Hematopoietic multipotent progenitor cell treated with erythropoietin and hydrocortisone succinate and interleukin-3 and kit ligand, for 4 days (in vitro differentiated cells): ENCODE measurements at regions not wholly inside any gene's neighbourhood (a gene's known extent, or its start where the extent isn't known, plus 50 kb on each side); places are given as distances from the start of the nearest gene placed in this dataset.

ENCODE experiments used
- DNase-seq: peaks from one replicate; pipeline ENCODE4 v3.0.0-alpha.2; 2015

DNA sequence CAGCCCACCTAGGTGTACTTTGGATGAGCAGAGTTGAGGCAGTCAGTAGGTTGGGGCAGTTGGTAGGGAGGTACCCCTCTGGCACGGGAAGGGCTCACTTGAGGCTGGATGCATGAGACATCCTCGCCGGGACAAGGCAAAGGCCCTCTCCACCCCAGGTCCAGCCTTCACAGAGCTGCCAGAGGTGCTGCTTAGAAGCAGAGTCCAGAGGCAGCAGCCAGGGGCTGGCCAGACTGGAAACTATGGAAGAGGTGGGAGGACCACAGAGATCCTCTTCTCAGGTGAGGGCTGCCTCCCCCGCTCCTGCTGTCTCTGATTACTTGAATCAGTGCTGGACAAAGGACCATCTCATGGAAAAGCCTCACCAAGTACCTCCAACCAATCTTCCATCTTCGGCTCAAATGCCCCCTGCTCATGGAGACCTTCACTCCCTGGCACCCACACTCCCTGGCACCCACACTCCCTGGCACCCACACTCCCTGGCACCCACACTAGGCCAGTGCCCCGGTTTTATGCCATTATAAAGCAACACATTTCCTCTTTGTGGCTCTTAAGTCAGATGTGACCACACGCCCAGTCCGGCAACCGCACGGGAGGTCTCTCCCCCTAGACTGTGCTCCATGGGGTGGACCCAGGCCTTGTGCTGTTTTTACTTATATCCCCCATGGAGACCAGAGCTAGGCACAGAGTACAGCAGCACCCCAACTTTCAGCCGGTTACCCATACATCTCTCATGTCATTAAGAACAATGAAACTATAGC, 100.1 kb downstream of the YTHDF1 start:
- no peak for DNase-seq

DNA sequence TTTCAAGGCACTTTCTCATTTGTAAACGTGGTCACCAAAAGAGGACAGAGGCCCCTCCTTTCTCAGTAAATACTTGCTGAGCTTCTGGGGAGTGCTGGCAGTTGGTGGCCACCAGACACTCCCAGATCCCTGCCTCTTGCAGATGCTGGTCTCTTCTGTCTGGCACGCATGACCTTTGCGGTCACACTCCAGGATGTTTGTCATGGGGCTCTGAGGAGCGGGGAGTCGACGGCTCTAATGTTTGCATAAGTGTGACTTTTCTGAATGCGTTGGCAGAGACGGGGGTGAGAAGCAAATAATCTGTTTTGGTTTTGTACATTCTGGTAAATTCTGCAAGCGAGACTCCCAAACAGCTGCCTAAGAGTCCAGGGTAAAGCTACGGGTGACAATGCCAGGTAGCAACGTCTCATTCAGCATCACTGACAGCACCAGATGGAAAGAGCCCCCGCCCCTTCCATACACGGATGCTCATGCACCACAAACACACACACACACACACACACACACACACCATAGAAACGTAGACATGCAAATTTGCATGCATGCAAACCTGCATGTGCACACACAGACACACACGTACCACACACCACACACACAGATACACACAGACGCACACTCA, 101.1 kb downstream of the YTHDF1 start:
- DNase-seq: no peak

DNA sequence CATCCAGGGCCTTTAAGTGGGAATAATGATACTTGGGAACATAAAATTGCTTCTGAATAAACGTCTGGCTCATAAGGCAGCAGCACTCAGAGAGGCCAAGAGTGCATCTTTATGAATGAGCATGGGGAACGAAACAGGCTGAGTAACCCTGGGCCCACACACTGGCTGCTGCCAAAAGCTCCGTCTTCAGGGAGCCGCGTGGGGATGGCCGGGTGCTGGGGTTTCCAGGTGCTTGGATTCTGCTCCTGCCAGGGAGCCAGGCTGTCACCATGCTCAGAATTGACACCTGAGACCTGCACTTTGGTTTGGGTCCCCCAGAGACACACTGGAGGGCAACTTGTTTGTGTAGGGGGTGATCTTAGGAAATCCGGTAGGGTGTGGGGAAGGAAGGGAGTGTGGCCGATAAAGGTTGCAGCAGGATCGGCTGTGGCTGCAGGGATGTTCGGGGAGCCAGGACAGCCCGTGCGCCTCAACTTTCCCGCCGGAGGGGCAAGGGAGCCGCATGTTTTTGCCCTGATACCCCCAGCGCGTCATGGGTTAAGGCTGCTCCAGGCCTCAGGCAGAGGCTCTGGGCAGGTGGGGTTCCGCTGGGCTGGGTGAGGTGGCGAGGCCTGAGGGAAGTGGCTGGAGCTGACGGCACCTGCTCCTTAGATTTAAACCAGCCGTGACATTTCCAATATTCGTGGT, 101.8 kb downstream of the YTHDF1 start:
- DNase-seq: no peak

DNA sequence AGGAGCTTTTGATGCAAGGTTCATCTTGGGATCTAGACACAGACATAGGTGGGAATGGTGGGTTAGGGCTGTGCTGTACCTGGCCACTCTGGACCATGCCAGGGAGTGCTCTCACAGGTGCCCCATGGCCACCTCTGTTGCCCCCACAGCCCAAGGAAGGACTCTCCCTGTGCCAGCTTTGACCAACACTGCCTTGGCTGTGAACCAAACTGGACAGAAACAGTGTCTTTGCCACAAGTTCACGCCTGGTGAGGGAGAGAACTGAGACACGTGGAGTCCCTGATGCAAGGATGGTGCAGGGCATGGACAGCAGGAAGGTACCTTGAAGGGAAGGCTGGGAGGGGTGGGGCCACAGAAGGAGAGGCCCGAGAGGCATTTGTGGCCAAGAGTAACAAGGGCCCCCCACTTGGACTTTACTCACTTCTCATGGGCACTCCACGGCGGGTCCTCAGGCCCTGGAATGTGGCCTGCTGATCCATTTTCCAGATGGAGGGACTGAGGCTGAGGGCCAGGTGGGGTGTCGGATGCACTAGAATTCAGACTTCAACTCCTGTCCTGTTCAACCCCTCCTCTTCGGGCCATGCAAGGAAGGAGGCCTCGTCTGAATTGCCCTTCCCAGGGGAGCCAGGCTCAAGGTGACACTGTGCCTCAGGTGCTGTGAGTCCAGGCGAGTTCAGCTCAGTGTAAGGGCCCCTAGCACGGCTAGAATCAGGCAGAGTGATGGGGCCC, 103.3 kb downstream of the YTHDF1 start:
- no peak for DNase-seq

DNA sequence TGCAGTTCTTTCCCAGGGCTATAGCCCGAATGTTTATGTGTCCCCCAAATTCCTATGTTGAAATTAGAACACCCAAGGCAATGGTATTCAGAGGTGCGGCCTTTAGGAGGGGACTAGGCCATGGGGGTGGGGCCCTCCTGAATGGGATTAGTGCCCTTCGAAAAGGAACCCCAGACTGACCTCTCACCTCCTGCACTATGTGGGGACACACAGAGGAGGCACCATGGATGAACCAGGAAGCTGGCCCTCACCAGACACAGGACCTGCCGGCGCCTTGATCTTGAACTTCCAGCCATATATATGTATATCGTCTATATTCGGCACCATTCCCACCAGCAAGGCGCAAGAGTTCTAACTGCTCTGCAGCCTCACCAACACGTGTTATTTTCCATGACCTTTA, 101.5 kb upstream of the BHLHE23 start:
- DNase-seq: no peak

DNA sequence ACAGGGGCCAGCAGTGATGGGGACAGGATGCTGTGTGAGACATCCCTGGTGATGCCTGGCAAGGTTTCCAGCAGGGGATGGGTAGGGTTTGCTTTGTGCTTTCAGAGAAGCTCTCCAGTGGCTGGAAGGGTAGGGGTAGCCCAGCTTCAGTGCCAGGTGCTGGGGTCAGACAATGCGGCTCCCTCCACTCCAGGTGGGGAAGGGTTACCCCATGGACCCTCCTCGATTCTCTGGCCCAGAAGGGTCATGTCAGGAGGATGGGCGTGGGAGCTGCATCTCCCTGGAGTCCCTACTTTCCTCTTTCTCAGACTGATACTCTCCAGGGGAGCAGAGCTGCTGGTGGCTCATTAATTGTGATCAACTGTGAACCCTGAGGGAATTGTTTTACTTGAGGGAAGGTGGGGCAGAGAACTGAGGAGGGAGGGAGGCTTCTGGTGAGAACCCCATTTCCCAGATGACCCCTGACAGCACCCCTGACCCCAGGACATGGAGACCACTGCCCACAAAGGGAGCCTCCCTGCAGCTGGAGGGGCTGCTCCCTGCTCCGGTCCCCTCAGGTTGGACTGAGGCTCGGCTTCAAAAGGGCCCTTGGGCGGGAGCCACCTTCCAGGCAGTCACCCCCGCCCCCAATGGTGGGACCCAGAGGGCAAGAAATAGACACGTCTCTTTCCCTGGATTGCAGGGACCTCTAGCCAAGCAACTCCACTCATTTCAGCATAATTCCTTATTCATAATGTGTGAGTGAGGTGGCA, 100.9 kb upstream of the BHLHE23 start:
- no peak for DNase-seq

DNA sequence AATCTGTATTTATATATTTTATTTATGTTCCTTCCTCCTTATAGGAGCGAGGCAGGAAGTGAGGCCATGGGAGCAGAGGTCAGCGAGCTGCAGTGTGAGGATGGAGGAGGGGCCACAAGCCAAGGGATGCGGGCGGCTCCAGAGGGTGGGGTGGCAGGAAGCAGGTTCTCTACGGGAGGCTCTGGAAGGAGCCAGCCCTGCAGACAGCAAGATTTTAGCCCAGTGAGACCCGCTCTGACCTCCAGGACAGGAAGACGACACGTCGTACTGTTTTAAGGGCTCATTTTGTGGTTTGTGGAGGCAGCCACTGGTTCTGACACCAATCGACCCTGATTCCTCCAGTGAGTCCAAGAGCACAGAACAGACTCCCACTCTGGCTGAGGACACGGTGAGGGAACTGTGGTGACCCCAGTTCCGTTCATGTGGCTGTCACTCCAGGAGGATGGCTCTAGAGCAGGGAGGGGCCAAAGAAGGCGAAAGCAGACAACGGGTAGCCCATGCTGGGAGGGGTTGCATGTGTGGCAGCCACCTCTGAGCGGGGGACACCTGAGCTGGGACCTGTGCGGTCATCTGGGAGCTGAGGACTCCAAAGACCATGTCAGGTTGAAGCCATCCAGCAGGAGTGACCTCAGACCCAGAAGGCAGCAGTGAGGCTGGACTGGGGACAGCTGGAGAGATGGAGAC, 100.1 kb upstream of the BHLHE23 start:
- no peak for DNase-seq

DNA sequence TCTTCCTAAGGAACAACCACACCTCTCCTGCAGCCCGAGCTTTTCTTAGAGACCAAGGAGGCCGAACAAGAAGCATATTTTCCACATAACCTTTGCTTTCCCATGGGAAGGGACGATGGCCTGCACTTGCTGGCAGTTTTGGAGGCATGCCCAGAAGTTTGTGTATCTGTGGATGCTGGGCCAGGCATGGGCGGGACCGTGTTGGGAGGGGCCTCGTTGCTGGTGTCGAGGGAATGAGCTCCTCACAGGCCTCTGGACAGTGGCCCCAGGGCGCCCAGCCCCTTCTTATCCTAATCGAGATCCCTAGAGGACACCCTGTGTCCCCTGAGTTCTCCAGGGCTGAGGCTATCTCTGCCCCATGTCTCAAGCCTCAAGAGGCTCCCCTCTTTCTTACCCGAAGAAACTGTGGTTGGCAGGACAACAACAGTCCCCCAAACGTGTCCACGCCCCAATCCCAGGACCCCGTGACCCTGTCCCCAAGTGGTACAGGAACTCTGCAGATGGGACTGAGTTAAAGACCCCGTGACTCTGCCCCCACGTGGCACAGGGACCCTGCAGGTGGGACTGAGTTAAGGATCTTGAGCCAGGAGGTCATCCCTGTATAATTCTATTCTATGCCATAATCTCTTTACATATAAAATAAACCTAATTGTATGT, 99.5 kb upstream of the BHLHE23 start:
- DNase-seq: no peak

DNA sequence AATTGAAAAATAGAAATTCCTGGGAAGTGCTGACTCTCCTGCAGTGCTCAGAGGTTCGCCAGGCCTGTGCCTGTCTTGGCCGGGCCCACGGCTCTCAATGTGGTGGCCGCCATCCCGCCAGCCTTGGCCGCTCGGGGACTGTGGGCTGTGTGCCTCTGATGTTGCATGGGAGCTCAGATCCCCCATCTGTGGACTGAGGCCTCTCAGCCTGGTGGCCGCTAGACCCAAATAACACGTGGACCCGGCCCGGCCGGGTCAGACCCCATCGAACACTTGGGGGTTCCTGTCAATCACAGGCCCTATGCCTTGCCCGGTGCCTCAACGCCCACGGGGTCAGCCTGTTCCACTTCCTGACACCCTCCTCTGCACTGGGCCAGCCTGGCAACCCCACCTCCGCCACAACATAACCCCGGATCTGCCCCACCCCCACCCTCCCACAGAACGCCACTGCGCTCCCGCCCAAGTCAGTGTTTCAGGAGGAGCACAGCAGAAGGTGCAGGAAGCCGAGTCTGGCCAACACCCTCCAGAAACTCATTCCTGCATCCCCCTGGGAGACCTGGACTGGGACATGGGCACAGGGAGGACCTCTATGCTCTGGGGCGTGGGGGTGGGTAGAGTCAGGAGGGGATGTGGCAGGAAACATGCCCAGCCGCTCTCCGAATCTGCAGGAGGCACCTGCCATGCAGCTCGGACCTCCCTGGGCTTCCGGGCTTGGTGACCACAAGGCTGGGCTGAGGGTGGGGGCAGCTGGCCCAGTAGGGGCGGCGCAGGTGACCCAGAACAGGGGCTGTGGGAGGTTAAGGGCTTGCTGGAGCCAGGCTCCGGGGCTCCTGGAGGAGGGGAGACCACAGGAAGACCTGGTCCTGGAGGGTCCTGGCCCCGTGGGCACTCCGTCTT, 98.7 kb upstream of the BHLHE23 start:
- DNase-seq: no peak

DNA sequence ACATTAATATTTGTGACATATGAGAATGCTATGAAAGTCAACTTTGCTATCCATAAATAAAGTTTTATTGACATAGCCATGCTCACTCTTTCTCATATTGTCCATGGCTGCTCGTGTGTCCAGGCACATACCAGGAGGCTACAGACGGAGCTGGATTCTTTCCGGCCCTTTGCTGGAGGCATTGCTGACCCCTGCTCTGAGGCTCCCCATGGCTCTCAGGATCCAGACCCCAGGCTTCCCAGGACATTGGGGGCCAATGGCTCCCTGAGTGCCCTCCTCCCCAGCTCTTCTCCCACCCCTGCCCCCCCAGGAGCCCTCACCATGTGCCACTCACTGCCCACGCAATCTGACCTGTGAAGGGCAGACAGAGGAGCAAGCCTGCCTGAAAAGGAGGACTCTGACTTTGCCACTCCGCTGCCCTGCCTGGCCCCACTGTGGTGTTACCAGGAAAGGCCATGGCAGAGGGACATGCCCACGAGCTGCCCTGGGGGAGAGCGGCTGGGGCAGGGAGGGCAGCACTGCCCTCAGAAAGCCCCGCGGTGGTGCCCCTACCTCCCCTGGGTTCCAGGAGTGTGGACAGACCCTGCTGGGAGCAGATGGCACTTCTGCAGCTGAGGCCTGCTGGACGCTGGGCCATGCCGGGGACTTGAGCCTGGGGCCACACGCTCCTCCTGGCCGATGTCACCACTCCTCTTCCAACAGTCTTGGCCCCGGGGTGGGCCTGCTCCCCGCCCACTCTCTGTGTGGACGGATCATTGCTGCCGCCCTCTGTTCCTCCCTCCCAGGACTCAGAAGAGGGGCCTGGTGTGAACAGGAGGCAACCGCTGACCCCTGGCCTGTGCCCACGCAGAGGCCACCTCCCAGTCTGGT, 97.8 kb upstream of the BHLHE23 start:
- DNase-seq: no peak

DNA sequence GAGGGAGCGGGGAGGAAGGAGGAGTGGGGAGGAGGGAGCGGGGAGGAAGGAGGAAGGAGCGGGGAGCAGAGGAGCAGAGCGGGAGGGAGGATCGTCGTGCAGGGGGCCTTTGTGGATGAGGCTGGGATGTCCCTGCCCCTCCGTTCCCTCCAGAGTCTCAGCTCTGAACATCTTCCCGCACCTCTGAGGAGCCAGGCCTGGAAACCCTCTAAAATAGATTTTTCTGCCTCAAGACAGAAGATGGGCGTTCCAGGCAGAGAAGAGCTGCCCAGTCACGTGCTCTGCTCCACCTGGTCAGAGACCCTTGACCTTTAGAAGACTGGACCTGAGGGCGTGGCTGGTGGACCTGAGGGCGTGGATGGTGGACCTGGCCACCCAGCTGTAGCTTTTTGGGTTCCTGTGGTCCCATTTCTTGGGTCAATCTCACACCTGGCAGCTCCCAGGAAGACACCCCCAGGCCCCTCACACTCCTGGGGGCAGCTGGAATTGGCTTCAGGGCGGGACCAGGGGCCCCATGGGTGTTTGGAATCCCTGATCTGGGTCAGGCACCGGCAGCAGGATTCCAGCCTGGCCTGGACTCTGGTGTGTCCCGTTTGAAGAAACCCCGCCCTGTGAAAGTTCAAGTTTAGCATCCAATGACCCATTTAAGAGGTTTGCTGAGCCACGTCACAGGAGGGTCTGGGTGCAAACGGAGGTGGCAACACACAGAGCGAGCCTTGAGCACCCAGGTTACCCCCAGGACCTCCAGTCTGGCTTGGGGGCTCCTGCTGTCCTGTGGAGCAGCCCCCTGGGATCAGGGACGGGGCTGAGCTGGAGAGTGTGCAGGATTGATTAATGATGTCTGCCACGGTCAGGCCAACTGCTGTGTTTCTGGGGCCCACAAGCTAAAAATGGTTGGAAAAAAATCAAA, 96.9 kb upstream of the BHLHE23 start:
- DNase-seq: peak; percentile 23

DNA sequence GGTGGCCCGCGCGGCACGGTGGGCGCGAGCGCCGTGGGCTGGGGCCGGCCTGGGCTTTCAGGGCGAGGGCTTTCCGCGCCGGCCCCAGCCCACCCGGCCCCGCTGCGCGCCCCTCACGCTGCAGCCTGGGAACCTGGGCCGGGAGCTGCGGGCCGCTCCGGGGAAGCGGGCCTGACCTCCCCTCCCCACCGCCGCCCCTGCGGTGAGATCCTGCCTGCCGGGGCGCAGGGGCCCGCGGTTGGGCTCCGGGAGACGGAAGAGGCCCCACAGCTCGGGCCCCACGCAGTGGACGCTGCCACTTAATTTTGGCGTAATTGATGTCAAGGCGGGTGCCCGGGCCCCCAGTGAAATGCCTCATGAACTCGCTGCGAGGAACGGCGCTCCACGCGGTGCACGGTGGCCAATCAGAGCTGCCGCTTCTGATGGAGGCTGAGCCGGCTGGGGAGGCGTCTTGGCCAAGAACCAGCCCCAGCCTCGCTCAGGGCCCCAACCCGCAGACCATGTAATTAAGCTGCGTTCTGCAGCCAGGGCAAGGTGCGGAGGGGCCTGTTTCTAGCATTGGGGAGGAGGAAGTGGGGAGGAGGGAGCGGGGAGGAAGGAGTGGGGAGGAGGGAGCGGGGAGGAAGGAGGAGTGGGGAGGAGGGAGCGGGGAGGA, 96.1 kb upstream of the BHLHE23 start:
- DNase-seq: peak; percentile 35

DNA sequence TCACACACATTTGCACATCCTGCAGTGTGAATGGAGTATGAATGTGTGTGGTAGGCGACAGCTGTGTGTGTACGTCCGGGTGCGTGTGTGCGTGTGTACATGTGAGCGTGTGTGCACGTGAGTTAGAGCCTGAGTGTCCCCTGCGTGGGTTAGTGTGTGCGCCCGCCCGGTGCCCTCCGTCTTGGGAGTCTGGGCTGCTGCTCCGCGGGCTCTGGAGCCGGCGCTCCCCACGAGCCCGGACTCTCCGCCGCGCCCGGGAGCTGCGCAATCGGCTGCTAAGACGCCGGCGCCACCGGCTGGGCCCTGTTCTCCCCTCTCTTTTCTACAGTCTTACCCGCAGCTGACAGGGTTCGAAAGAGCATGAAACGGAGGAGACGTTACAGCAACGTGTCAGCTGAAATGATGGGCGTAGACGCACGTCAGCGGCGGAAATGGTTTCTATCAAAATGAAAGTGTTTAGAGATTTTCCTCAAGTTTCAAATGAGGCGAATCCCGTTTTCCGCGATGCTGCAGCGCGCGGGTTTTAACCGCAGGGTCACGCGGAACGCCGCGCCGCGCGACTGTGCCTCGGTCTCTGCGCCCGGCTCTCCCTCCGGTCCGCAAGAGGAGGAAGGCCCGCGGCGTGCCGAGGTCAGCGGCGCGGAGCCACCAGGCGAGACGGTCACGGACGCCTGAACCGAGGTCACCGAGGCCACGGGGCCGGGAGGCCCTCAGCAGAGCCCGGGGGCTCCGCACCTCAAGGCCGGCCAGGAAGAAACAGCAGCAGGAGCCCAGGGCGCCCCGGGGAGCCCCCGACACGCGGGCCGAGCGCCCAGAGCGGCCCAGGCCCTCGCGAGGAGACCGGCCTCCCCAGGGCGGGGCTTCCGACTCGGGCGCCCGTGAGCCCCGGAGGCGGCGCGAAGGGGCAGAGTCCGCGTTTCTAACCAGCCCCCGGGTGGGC, 95.3 kb upstream of the BHLHE23 start:
- DNase-seq: peak; percentile 53

DNA sequence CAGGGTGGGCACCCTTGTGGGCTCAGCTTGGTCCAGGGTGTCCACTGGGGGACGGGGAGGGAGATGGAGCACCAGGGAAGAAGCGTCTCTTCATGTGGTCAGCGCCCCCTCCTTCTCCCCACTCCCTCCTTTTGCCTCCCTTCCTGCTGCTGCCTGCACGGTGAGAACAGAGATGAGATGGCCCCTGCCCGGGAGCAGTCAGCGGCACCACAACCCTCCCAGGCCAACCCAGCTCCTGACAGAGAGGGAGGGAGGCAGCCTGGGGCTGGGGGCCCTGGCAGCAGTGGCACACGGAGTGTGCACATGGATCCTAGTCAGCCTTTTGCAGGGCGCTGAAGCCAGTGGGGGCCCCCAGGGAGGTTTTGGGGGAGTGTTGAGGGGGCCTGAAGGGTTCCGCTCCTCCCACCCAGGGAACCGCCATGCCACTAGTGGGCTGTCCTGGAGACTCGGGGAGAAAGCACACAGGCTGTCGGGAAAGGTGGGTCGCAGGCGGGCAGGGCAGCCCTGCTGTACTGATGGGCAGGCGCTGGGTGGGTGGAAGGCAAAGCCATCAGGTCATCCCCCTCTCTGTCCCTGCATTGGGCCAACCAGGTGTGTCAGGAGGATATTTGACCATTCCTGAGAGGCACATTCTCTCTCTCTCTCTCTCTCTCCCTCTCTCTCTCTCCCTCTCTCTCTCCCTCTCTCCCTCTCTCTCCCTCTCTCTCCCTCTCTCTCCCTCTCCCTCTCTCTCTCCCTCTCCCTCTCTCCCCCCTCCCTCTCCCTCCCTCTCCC, 94.3 kb upstream of the BHLHE23 start:
- no peak for DNase-seq

DNA sequence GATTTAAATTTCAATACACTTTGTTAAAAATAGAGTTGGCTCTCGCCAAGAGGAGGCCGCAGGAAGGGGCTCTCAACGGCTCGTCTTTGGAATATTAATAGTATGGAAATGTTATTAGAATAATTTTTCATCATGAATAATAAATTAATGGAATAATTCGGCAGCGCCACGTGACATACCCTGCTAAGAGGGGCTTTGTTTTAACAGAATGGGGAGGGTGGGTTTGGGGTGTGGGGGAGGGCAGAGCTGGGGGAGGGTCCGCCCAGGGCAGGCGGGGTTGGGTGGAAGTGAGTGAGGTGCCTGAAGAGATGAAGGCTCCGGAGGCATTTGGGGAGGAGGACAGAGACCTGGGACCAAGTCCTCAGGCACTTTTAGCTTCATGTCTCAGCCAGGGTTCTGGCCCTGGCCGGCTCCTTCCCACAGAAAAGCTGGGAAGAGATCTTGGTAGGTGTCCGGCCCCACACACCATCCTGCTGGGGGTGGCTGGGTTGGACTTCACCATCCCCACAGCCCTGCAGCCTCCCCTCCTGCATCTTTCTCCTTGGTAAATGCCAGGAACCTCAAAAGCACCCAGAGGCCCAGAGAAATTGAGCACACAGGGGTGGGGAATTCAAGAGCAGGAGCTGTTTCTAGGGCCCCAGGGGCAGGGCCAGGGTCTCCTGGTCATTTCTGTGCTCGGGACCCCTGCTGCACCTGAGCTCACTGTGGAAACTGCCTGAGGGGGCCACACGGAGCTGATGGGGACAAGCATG, 93.6 kb upstream of the BHLHE23 start:
- no peak for DNase-seq
